K562 (cell line): ENCODE measurements at regions not wholly inside any gene's neighbourhood (a gene's known extent, or its start where the extent isn't known, plus 50 kb on each side); places are given as distances from the start of the nearest gene placed in this dataset.

Source experiments
- ATAC-seq: fragments of 200-7000 bp; cut with Tn5 transposase; 3 replicates; pipeline ENCODE4 v1.9.1; 2020; ENCODE audit warnings: moderate library complexity
- BruUV-seq: library from RNA; stranded (reverse); fragments of 400-500 nt; replicated peaks from 2 replicates; lab custom pipeline; 2021; lab: Mats Ljungman, UMichigan
- CTCF ChIA-PET: fragments of 300-600 bp; formaldehyde crosslinking; extraction: SDS; loops from one replicate; lab custom pipeline; 2021; ENCODE audit warnings: low intra/inter-chr PET ratio; lab: Yijun Ruan, JAX
- POLR2A ChIA-PET: fragments of 300-600, 350-650 bp; sonication (Branson Sonifier 250); formaldehyde crosslinking; extraction: SDS; loops from one replicate; lab custom pipeline; 2021; ENCODE audit warnings: antibody characterized with exemption, inconsistent platforms; lab: Yijun Ruan, JAX
- DNase-seq, 4 experiments: peaks; one replicate each; pipeline versions ENCODE4 v3.0.0 to v3.0.0-alpha.2; 2011 to 2018; ENCODE audit warnings: low spot score in 3 of 4, mixed read lengths in 3 of 4; ENCODE audit errors: extremely low read depth in 1 of 4
- FAIRE-seq: peaks from 2 replicates; lab custom pipeline; 2011; peaks lifted over from hg19 to GRCh38; lab: Jason Lieb, UNC
- H2AFZ ChIP-seq: 2 replicates; pipeline ENCODE4 v1.6.0; 2011; ENCODE audit warnings: low read depth, low read length, control low read depth, inconsistent platforms
- H3K27ac ChIP-seq: fragments of 200-600 bp; 3 replicates; pipeline ENCODE4 v1.8.0; 2011; ENCODE audit warnings: low read depth, mild to moderate bottlenecking, control low read depth, inconsistent platforms, low read length, moderate library complexity, mixed read lengths; ENCODE audit errors: extremely low read depth
- H3K27me3 ChIP-seq, 2 experiments: fragments of 300-600 bp in 1 of 2; 2 replicates in 1 of 2; 3 replicates in 1 of 2; pipeline versions ENCODE4 v1.6.0 to v1.8.0; 2011; ENCODE audit warnings: inconsistent platforms in 2 of 2, low read length in 2 of 2, mild to moderate bottlenecking in 1 of 2, mixed read lengths in 1 of 2, moderate library complexity in 1 of 2; ENCODE audit not compliant: control insufficient read depth in 2 of 2, insufficient read depth in 2 of 2
- H3K36me3 ChIP-seq: fragments of 300-600 bp; 3 replicates; pipeline ENCODE4 v1.8.0; 2011; ENCODE audit warnings: mild to moderate bottlenecking, low read length, inconsistent platforms; ENCODE audit not compliant: control insufficient read depth, insufficient read depth
- H3K4me1 ChIP-seq, 2 experiments: fragments of 200-600 bp in 1 of 2; replicated peaks in 1 of 2; 2 replicates in 1 of 2; 3 replicates in 1 of 2; pipeline versions ENCODE4 v1.5.1 to v1.8.0; 2011; ENCODE audit warnings: inconsistent platforms in 2 of 2, low read length in 2 of 2, mild to moderate bottlenecking in 1 of 2, mixed read lengths in 1 of 2, moderate library complexity in 1 of 2; ENCODE audit not compliant: control insufficient read depth in 2 of 2, insufficient read depth in 2 of 2
- H3K4me2 ChIP-seq: 2 replicates; pipeline ENCODE4 v1.6.1; 2011; ENCODE audit warnings: low read length, control low read depth, inconsistent platforms, mixed read lengths; ENCODE audit not compliant: insufficient read depth
- H3K4me3 ChIP-seq: fragments of 200-600 bp; sonication (generic), shearing (Covaris generic); 2 replicates; pipeline ENCODE4 v1.5.1; 2016; ENCODE audit warnings: control low read depth, inconsistent platforms
- H3K79me2 ChIP-seq: fragments of 200-600 bp; 3 replicates; pipeline ENCODE4 v1.8.0; 2011; ENCODE audit warnings: low read length, inconsistent platforms; ENCODE audit not compliant: control insufficient read depth, insufficient read depth
- H3K9ac ChIP-seq, 2 experiments: 2 replicates each; pipeline versions ENCODE4 v1.6.0 to v1.6.1; 2011; ENCODE audit warnings: low read depth in 2 of 2, low read length in 2 of 2, control low read depth in 1 of 2, inconsistent platforms in 1 of 2, mild to moderate bottlenecking in 1 of 2, mixed read lengths in 1 of 2; ENCODE audit not compliant: insufficient read depth in 1 of 2
- H3K9me1 ChIP-seq: one replicate; pipeline ENCODE4 v1.6.0; 2011; ENCODE audit warnings: inconsistent platforms, mild to moderate bottlenecking, low read length, moderate library complexity; ENCODE audit not compliant: control insufficient read depth, insufficient read depth
- H3K9me3 ChIP-seq: replicated peaks from 2 replicates; pipeline ENCODE4 v1.5.1; 2011; ENCODE audit warnings: low read depth, low read length, inconsistent platforms; ENCODE audit not compliant: control insufficient read depth, insufficient read depth
- H4K20me1 ChIP-seq: replicated peaks from 2 replicates; pipeline ENCODE4 v1.6.1; 2011; ENCODE audit warnings: low read length, inconsistent platforms, mixed read lengths; ENCODE audit not compliant: control insufficient read depth, insufficient read depth
- CREBBP ChIP-seq: IDR thresholded peaks from one replicate; pipeline ENCODE4 v1.6.1; 2012; ENCODE audit warnings: low read depth, mild to moderate bottlenecking, control low read depth, inconsistent platforms, low read length
- DIDO1 ChIP-seq: fragments of 450-650 bp; IDR thresholded peaks from 2 replicates; pipeline ENCODE4 v1.6.1; 2016; ENCODE audit warnings: low read depth, missing biosample characterization, missing genetic modification characterization
- HDAC3 ChIP-seq: fragments of 450-650 bp; IDR thresholded peaks from 2 replicates; pipeline ENCODE4 v1.6.1; 2018; ENCODE audit warnings: borderline replicate concordance, mild to moderate bottlenecking, moderate library complexity; ENCODE audit not compliant: partially characterized antibody
- KAT7 ChIP-seq: sonication (generic); formaldehyde crosslinking; IDR thresholded peaks from 2 replicates; pipeline ENCODE4 v1.8.0; 2022; ENCODE audit warnings: missing genetic modification reagents, mild to moderate bottlenecking, borderline replicate concordance
- LCOR ChIP-seq: sonication (generic); formaldehyde crosslinking; IDR thresholded peaks from 2 replicates; pipeline ENCODE4 v1.8.0; 2022; ENCODE audit warnings: mild to moderate bottlenecking, missing genetic modification reagents
- MEF2A ChIP-seq: IDR thresholded peaks from 2 replicates; pipeline ENCODE4 v1.6.1; 2011; ENCODE audit warnings: low read depth, mild to moderate bottlenecking, low read length, moderate library complexity; ENCODE audit not compliant: control insufficient read depth
- PPARD ChIP-seq: fragments of 250-450 bp; sonication (Bioruptor Pico); IDR thresholded peaks from 2 replicates; pipeline ENCODE4 v1.8.0; 2022; ENCODE audit warnings: inconsistent platforms, mild to moderate bottlenecking, moderate library complexity
- PURB ChIP-seq: sonication (generic); formaldehyde crosslinking; IDR thresholded peaks from 2 replicates; pipeline ENCODE4 v1.9.0; 2021; ENCODE audit warnings: low read depth, mild to moderate bottlenecking, missing genetic modification reagents
- RBM15 ChIP-seq: fragments of 200-400 bp; formaldehyde crosslinking; IDR thresholded peaks from 2 replicates; pipeline ENCODE4 v1.6.1; 2018; ENCODE audit warnings: mild to moderate bottlenecking, low read length, moderate library complexity; ENCODE audit not compliant: insufficient read depth
- SNIP1 ChIP-seq: fragments of 450-650 bp; IDR thresholded peaks from 2 replicates; pipeline ENCODE4 v1.7.1; 2017; ENCODE audit warnings: low read depth, mild to moderate bottlenecking
- SRF ChIP-seq, 2 experiments: fragments of 250-450, 450-650 bp in 1 of 2; sonication (Bioruptor Pico) in 1 of 2; sonication (generic) in 1 of 2; formaldehyde crosslinking; IDR thresholded peaks; 2 replicates each; pipeline versions ENCODE4 v1.5.0 to v1.5.1; 2020 to 2022; ENCODE audit warnings: mild to moderate bottlenecking in 1 of 2, missing genetic modification reagents in 1 of 2
- ZKSCAN1 ChIP-seq: fragments of 150-350 bp; IDR thresholded peaks from 2 replicates; pipeline ENCODE4 v1.6.1; 2016; ENCODE audit warnings: low read depth, low read length
- ZNF12 ChIP-seq: sonication (generic); formaldehyde crosslinking; IDR thresholded peaks from 2 replicates; pipeline ENCODE4 v1.4.0; 2020; ENCODE audit warnings: mild to moderate bottlenecking, missing genetic modification reagents
- ZNF436 ChIP-seq: fragments of 250-450, 450-650 bp; sonication (Bioruptor Pico); formaldehyde crosslinking; IDR thresholded peaks from 2 replicates; pipeline ENCODE4 v1.7.0; 2020; ENCODE audit warnings: mild to moderate bottlenecking
- ZNF707 ChIP-seq: fragments of 250-450 bp; sonication (Bioruptor Pico); conservative IDR thresholded peaks from 2 replicates; pipeline ENCODE4 v1.8.0; 2022; ENCODE audit warnings: inconsistent platforms, mild to moderate bottlenecking, moderate library complexity
- ZNF764 ChIP-seq: fragments of 250-450 bp; sonication (Bioruptor Pico); IDR thresholded peaks from 2 replicates; pipeline ENCODE4 v1.4.0; 2020; ENCODE audit warnings: low read depth, mild to moderate bottlenecking, moderate library complexity
- ZZZ3 ChIP-seq: fragments of 450-650 bp; IDR thresholded peaks from 2 replicates; pipeline ENCODE4 v1.6.1; 2016; ENCODE audit warnings: antibody characterized with exemption, mild to moderate bottlenecking, moderate library complexity
- WGBS: fragments of 100-300 bp; shearing (Covaris generic); methylation state at CpG from one replicate; pipeline ENCODE4 v1.1.6; 2016; ENCODE audit warnings: low coverage, mixed read lengths; ENCODE audit not compliant: insufficient coverage; ENCODE audit errors: missing lambda C conversion rate; 5-methylcytosine and 5-hydroxymethylcytosine counted together
- in situ Hi-C: fragments of 300-500 bp; cut with MboI; formaldehyde crosslinking; loops from 4 replicates; pipeline ENCODE4 v1.15.0; 2018; ENCODE audit warnings: inconsistent platforms, mixed read lengths
- intact Hi-C: fragments of 100-400 bp; cut with micrococcal nuclease; formaldehyde crosslinking; loops from 2 replicates; pipeline ENCODE4 v1.14.2; 2022
- TF ChIP-seq, protein P1 (sequence below): IDR thresholded peaks from 2 replicates; pipeline ENCODE4 v1.6.1; 2014; ENCODE audit warnings: antibody characterized with exemption
- TF ChIP-seq, protein P2 (sequence below): fragments of 250-450 bp; sonication (Bioruptor Pico); IDR thresholded peaks from 2 replicates; pipeline ENCODE4 v1.5.0; 2021; ENCODE audit warnings: mild to moderate bottlenecking, borderline replicate concordance

DNA sequence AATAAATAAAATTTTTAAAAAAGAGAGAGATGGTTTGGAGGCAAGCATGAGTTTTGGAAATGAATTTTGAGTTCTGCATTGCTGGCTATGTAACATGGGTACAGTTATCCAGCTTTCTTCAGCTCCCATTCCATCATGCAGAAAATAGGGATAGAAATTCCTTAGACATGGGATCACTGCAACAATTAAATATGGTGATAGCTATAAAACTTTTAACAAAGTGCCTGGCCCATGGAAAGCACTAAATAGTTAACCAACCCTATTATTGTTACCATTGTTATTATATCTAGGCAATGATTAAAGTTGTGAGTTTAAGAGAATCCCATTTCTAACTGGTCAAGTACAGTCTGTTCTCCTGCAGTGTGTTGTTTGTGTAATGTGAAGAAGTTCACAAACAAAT lies 115.4 kb upstream of the GAS1 start (continued):
- TF ChIP-seq, protein P1, sequence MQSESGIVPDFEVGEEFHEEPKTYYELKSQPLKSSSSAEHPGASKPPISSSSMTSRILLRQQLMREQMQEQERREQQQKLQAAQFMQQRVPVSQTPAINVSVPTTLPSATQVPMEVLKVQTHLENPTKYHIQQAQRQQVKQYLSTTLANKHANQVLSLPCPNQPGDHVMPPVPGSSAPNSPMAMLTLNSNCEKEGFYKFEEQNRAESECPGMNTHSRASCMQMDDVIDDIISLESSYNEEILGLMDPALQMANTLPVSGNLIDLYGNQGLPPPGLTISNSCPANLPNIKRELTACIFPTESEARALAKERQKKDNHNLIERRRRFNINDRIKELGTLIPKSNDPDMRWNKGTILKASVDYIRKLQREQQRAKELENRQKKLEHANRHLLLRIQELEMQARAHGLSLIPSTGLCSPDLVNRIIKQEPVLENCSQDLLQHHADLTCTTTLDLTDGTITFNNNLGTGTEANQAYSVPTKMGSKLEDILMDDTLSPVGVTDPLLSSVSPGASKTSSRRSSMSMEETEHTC: no peak
- TF ChIP-seq CREBBP: no peak
- TF ChIP-seq ZNF436 (CRISPR knock-in tag): no peak
- TF ChIP-seq DIDO1 (tag): no peak
- TF ChIP-seq SNIP1: no peak
- no peak for TF ChIP-seq RBM15
- TF ChIP-seq ZNF764 (CRISPR knock-in tag): no peak
- TF ChIP-seq MEF2A: no peak
- TF ChIP-seq HDAC3: no peak

DNA sequence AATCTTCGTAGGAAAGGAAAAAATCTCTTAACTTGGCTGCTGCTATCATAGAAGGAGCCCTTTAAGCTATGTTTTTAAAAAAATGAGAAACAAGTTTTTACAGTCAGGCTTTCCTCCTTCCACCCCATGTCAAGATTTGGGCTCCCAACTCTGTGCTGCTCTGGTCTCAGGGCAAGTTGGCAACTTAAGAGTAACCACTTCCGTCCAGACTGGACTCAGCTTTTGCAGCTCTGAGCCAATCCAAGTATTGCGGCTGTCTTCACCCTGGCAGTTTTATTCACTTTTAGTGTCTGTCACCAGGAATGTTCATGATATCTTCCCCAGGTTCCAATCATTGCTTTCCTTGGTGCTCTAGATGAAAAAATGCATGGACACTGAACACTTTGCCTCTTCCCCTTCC lies 115.9 kb upstream of the GAS1 start:
- BruUV-seq: no TSS peak
- intact Hi-C loops: no loop called here
- Histone ChIP-seq H3K9ac (no peak overlapping the region), H3K4me2 (no peak overlapping the region)
- no peak for ATAC-seq
- in situ Hi-C loops: no loop called here
- no peak for TF ChIP-seq ZZZ3
- no peak for TF ChIP-seq ZKSCAN1
- TF ChIP-seq PPARD (CRISPR knock-in tag): no peak
- no peak for TF ChIP-seq PURB (CRISPR knock-in tag)
- no peak for TF ChIP-seq ZNF12 (CRISPR knock-in tag)
- no peak for TF ChIP-seq KAT7 (CRISPR knock-in tag)
- TF ChIP-seq, protein P2, sequence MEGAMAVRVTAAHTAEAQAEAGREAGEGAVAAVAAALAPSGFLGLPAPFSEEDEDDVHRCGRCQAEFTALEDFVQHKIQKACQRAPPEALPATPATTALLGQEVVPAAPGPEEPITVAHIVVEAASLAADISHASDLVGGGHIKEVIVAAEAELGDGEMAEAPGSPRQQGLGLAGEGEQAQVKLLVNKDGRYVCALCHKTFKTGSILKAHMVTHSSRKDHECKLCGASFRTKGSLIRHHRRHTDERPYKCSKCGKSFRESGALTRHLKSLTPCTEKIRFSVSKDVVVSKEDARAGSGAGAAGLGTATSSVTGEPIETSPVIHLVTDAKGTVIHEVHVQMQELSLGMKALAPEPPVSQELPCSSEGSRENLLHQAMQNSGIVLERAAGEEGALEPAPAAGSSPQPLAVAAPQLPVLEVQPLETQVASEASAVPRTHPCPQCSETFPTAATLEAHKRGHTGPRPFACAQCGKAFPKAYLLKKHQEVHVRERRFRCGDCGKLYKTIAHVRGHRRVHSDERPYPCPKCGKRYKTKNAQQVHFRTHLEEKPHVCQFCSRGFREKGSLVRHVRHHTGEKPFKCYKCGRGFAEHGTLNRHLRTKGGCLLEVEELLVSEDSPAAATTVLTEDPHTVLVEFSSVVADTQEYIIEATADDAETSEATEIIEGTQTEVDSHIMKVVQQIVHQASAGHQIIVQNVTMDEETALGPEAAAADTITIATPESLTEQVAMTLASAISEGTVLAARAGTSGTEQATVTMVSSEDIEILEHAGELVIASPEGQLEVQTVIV: no peak
- no peak for TF ChIP-seq LCOR (CRISPR knock-in tag)
- TF ChIP-seq ZNF707: no peak
- no peak for TF ChIP-seq SRF (CRISPR knock-in tag; IDR thresholded peaks at IDR 0.05)
- TF ChIP-seq, all 486 proteins: peak for 0
- no peaks in the 10 kb centered on the region; a peak in 1 of 5 replicates for H3K27me3 ChIP-seq
- FAIRE-seq: no peak
- no peaks in the 10 kb centered on the region for H3K79me2 ChIP-seq
- no peak overlapping the region for H3K27ac ChIP-seq
- H3K4me1 ChIP-seq: no peaks in the 10 kb centered on the region; a peak in 1 of 5 replicates
- no peaks in the 10 kb centered on the region for H3K9me3 ChIP-seq
- H3K9me1 ChIP-seq: no peaks in the 10 kb centered on the region
- no peak overlapping the region for H2AFZ ChIP-seq
- POLR2A ChIA-PET: interaction anchor here (0.6 kb wide), 1 partner anchor 39 kb away, joined by 3 read pairs; no protein-coding TSS in a partner anchor
- WGBS: 5% methylated on average over 3 of the region's 3 CpGs
- no peaks in the 10 kb centered on the region for H3K36me3 ChIP-seq
- no peak for DNase-seq
- CTCF ChIA-PET: no interaction called here
- H3K4me3 ChIP-seq: no peak overlapping the region
- H4K20me1 ChIP-seq: no peaks in the 10 kb centered on the region
